Panc1 (cell line): ENCODE measurements at regions not wholly inside any gene's neighbourhood (a gene's known extent, or its start where the extent isn't known, plus 50 kb on each side); places are given as distances from the start of the nearest gene placed in this dataset.

Experiments
- CTCF ChIP-seq: fragments of 450-650 bp; IDR thresholded peaks from 2 replicates; pipeline ENCODE4 v1.5.1; 2017; ENCODE audit warnings: mild to moderate bottlenecking
- POLR2AphosphoS5 ChIP-seq: IDR thresholded peaks from 2 replicates; pipeline ENCODE4 v1.6.1; 2012; ENCODE audit warnings: mild to moderate bottlenecking, low read depth, low read length, moderate library complexity
- REST ChIP-seq, 2 experiments: IDR thresholded peaks; 2 replicates each; pipeline ENCODE4 v1.6.1; 2011 to 2012; ENCODE audit warnings: low read depth in 2 of 2, control low read depth in 1 of 2, low read length in 1 of 2, mild to moderate bottlenecking in 1 of 2, moderate library complexity in 1 of 2; ENCODE audit not compliant: insufficient read depth in 1 of 2
- SIN3A ChIP-seq: IDR thresholded peaks from 2 replicates; pipeline ENCODE4 v1.6.1; 2012; ENCODE audit warnings: low read depth, mild to moderate bottlenecking, low read length, moderate library complexity, borderline replicate concordance; ENCODE audit not compliant: insufficient read depth
- TCF7L2 ChIP-seq: IDR thresholded peaks from 2 replicates; pipeline ENCODE4 v1.6.1; 2011; ENCODE audit warnings: mild to moderate bottlenecking, low read depth, low read length, inconsistent platforms

- no peak for TF ChIP-seq POLR2AphosphoS5
- no peak for TF ChIP-seq CTCF
- no peak for TF ChIP-seq REST (IDR thresholded peaks at IDR 0.05; ENCODE audit: insufficient read depth in 1 of 2, low read depth in 2 of 2, low read length in 1 of 2)
- no peak for TF ChIP-seq SIN3A
- no peak for TF ChIP-seq TCF7L2
These were observed 191.4 kb downstream of the ADGRA3 start for GRCh38 chr4:22324422-22324821.
